Ishikawa (cell line): ENCODE measurements at regions not wholly inside any gene's neighbourhood (a gene's known extent, or its start where the extent isn't known, plus 50 kb on each side); places are given as distances from the start of the nearest gene placed in this dataset.

Source experiments
- CEBPB ChIP-seq: IDR thresholded peaks from 2 replicates; pipeline ENCODE4 v1.6.1; 2012
- CREB1 ChIP-seq: IDR thresholded peaks from 2 replicates; pipeline ENCODE4 v1.6.1; 2012; ENCODE audit warnings: low read depth
- EGR1 ChIP-seq: IDR thresholded peaks from 2 replicates; pipeline ENCODE4 v1.6.1; 2012
- EP300 ChIP-seq: IDR thresholded peaks from 2 replicates; pipeline ENCODE4 v1.6.1; 2012; ENCODE audit warnings: borderline replicate concordance
- FOXM1 ChIP-seq: IDR thresholded peaks from 2 replicates; pipeline ENCODE4 v1.6.1; 2012; ENCODE audit warnings: low read depth, borderline replicate concordance
- MAX ChIP-seq: IDR thresholded peaks from 2 replicates; pipeline ENCODE4 v1.6.1; 2012
- NFIC ChIP-seq: IDR thresholded peaks from 2 replicates; pipeline ENCODE4 v1.6.1; 2012
- RAD21 ChIP-seq: IDR thresholded peaks from 2 replicates; pipeline ENCODE4 v1.6.1; 2012; ENCODE audit warnings: low read depth
- REST ChIP-seq: IDR thresholded peaks from 2 replicates; pipeline ENCODE4 v1.6.1; 2012; ENCODE audit warnings: low read depth, mild to moderate bottlenecking
- TAF1 ChIP-seq: IDR thresholded peaks from 2 replicates; pipeline ENCODE4 v1.6.1; 2012; ENCODE audit warnings: low read depth, mild to moderate bottlenecking
- TCF12 ChIP-seq: IDR thresholded peaks from 2 replicates; pipeline ENCODE4 v1.6.1; 2012; ENCODE audit warnings: low read depth
- TEAD4 ChIP-seq: IDR thresholded peaks from 2 replicates; pipeline ENCODE4 v1.6.1; 2012
- USF1 ChIP-seq: IDR thresholded peaks from 2 replicates; pipeline ENCODE4 v1.6.1; 2012
- YY1 ChIP-seq: IDR thresholded peaks from 2 replicates; pipeline ENCODE4 v1.6.1; 2012; ENCODE audit warnings: low read depth
- ZBTB7A ChIP-seq: IDR thresholded peaks from 2 replicates; pipeline ENCODE4 v1.6.1; 2012; ENCODE audit warnings: low read depth

DNA sequence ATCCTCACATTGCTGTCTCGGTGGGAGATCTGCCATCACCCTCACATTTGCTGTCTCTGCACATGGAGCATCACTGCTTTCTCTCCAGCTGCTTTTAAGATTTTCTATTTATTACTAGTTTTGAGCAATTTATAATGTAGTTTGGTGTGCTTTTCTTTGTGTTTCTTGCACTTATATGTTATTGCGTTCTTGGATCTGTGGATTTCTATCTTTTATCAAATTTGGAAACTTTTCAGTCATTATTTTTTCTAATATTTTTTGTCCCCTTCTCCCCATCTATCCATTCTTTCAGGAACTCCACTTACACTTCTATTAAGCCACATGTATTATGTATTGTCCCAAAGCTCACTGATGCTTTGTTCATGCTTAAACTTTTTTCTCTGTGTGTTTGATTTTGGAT lies 108.9 kb downstream of the FOXL3 start:
- TF ChIP-seq EP300, result no peak
- no peak for TF ChIP-seq REST
- no peak for TF ChIP-seq TEAD4
- no peak for TF ChIP-seq ZBTB7A
- no peak for TF ChIP-seq YY1
- TF ChIP-seq NFIC, result no peak
- no peak for TF ChIP-seq CEBPB

- TF ChIP-seq REST, result no peak
These were observed 111.0 kb downstream of the FOXL3 start for GRCh38 chr7:400901-401485.

DNA sequence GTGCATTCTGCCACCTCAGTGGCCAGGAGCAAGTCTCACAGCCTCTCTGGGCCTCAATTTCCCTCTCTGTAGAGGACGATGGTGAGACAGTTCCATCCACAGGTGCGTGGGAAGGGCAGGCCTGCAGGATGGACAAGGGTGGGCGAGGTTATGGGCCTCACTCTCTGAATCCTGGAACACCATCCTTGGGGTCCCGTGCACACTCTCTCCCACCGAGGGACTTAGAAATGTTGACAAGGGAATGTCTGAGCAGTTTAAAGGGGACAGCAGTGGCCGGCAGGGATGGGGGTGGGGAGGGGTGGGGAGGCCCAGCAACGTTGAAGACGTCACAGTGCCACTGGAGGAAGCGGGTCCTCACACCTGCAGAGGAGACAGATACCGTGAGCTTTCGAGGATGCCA lies 111.5 kb downstream of the FOXL3 start:
- TF ChIP-seq CREB1, result no peak
- TF ChIP-seq EP300, result no peak

DNA sequence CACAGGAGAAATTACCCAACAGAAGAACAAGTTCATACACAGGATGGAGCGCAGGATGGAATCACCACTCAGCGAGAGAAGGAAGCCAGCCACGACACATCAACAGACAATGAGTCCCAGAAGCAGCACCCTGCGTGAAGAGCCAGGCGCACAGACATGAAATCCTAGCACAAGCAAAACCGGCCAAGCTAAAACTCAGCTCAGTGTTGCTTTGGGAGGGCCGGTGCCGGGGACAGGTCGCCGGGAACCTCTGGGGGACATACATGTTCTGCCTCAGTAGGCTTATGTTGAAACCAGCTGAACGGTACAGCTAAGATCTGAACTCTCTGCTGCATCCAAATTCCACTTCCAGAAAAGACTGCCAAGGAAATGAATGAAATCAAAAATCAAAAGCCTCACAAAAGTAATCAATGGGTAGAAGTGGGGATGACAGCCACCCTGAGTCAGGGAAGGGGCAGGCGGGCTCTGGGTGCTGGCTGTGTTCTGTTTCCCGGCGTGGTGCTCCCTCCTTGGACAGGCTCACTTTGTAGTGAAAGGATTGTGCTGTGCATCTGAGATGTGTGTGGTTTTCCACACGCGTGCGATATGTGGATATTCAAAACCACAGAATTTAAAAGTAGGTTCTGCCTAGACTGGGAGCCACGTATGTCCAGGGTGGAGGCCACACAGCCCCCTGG lies 114.7 kb downstream of the PDGFA start:
- TF ChIP-seq CEBPB (no peak), TCF12 (no peak), EP300 (no peak), YY1 (no peak), FOXM1 (no peak), REST (no peak), NFIC (no peak), RAD21 (no peak)

DNA sequence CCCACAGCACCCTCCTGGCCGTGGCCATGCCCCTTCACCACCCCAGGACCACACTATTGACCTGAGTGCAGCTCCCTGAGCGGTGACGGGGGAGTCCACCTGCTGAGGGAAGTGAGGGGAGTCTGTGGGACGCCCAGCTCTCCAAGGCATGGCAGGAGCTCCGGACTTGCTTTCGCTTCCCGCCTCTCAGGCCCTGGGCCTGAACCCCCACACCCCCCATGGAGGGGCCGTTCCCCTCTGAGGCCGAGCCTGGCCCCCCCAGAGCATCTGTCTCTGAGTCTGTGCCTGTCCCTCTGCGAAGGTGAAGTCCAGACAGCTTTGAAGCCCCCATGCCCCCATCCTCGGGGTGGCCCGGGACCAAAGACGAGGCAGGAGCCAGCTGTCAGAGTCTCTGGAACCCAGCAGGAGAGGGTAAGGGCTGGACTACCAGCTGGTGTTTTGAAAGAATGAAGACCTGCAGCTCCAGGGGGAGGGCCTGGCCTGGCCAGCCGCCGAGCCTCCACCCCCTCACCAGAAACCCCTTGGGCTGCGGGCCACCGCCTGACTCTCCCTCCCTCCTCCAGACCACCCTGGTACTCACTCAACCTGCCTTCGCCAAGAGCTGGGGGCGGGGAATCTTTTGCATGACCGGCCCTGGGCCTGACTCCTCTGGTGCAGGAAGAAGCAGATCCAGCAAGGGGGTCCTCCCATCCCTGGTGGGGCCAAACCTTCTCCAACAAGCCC lies 114.0 kb downstream of the PDGFA start:
- TF ChIP-seq TAF1 (no peak), RAD21 (no peak), MAX (no peak), EGR1 (no peak)

GRCh38 chr7:407721-408539 lies 111.7 kb downstream of the PDGFA start:
- no peak for TF ChIP-seq YY1
- no peak for TF ChIP-seq CEBPB
- no peak for TF ChIP-seq TEAD4
- no peak for TF ChIP-seq REST
- no peak for TF ChIP-seq NFIC
- TF ChIP-seq TCF12, result no peak
- no peak for TF ChIP-seq ZBTB7A
- TF ChIP-seq USF1, result no peak
- no peak for TF ChIP-seq CREB1
- TF ChIP-seq EP300, result no peak
- no peak for TF ChIP-seq FOXM1
- no peak for TF ChIP-seq TAF1
- TF ChIP-seq EGR1, result no peak
